GM18502 (cell line): ENCODE measurements at regions not wholly inside any gene's neighbourhood (a gene's known extent, or its start where the extent isn't known, plus 50 kb on each side); places are given as distances from the start of the nearest gene placed in this dataset.
A peak's percentile ranks its signal among the peaks of the same experiment; 100 is the strongest.
"Not testable (repeated sequence)": the region's sequence is repeated elsewhere in the genome, so short reads cannot be mapped to it uniquely, and the experiment has no call there.

Source experiments
- ATAC-seq: cut with Tn5 transposase; IDR thresholded peaks from one replicate; pipeline ENCODE4 v1.9.1; 2021; ENCODE audit warnings: mild to moderate bottlenecking; ENCODE audit not compliant: unreplicated experiment, poor library complexity

GRCh38 chr1:79519084-79519760, 512.7 kb upstream of the ADGRL4 start:
- ATAC-seq: no peak

- no peak for ATAC-seq
Measured at GRCh38 chr1:79517470-79518224, 511.1 kb upstream of the ADGRL4 start.

GRCh38 chr1:79507770-79508169, 501.2 kb upstream of the ADGRL4 start:
- ATAC-seq: no peak

- ATAC-seq: no peak
Measured at GRCh38 chr1:79501153-79501552, 494.6 kb upstream of the ADGRL4 start.

GRCh38 chr1:79499541-79499940, 493.0 kb upstream of the ADGRL4 start:
- ATAC-seq: no peak

GRCh38 chr1:79497193-79497773, 490.8 kb upstream of the ADGRL4 start:
- ATAC-seq: peak; percentile 61

- no peak for ATAC-seq
Measured at GRCh38 chr1:79496129-79496528, 489.6 kb upstream of the ADGRL4 start.

- ATAC-seq: not testable (repeated sequence)
Measured at GRCh38 chr1:79493702-79494101, 487.2 kb upstream of the ADGRL4 start.

- ATAC-seq: not testable (repeated sequence)
Measured at GRCh38 chr1:79488572-79489121, 482.1 kb upstream of the ADGRL4 start.

GRCh38 chr1:79478728-79479373, 472.3 kb upstream of the ADGRL4 start:
- ATAC-seq: no peak

- no peak for ATAC-seq
Measured at GRCh38 chr1:79478160-79478559, 471.6 kb upstream of the ADGRL4 start.

- ATAC-seq: peak; percentile 74
Measured at GRCh38 chr1:79472067-79472656, 465.6 kb upstream of the ADGRL4 start.

- no peak for ATAC-seq
Measured at GRCh38 chr1:79469139-79469538, 462.6 kb upstream of the ADGRL4 start.

GRCh38 chr1:79460773-79461436, 454.4 kb upstream of the ADGRL4 start:
- peak; percentile 91 for ATAC-seq

GRCh38 chr1:79457562-79458224, 451.2 kb upstream of the ADGRL4 start:
- no peak for ATAC-seq

GRCh38 chr1:79448426-79448825, 441.9 kb upstream of the ADGRL4 start:
- no peak for ATAC-seq

GRCh38 chr1:79441238-79441637, 434.7 kb upstream of the ADGRL4 start:
- ATAC-seq: no peak

GRCh38 chr1:79437540-79437939, 431.0 kb upstream of the ADGRL4 start:
- no peak for ATAC-seq

GRCh38 chr1:79431340-79431739, 424.8 kb upstream of the ADGRL4 start:
- no peak for ATAC-seq
